HG02571 (cell line): ENCODE measurements at regions not wholly inside any gene's neighbourhood (a gene's known extent, or its start where the extent isn't known, plus 50 kb on each side); places are given as distances from the start of the nearest gene placed in this dataset.
"Not testable (repeated sequence)": the region's sequence is repeated elsewhere in the genome, so short reads cannot be mapped to it uniquely, and the experiment has no call there.

ENCODE experiments used
- ATAC-seq: cut with Tn5 transposase; IDR thresholded peaks from one replicate; pipeline ENCODE4 v1.9.1; 2021; ENCODE audit warnings: mild to moderate bottlenecking, moderate library complexity; ENCODE audit not compliant: unreplicated experiment

GRCh38 chr11:122023614-122024250 is 92.3 kb downstream of the BLID start:
- no peak for ATAC-seq

GRCh38 chr11:122022646-122023045 is 93.4 kb downstream of the BLID start:
- no peak for ATAC-seq

GRCh38 chr11:122020902-122021301 is 95.1 kb downstream of the BLID start:
- ATAC-seq: no peak

GRCh38 chr11:122019908-122020694 is 95.9 kb downstream of the BLID start:
- no peak for ATAC-seq

GRCh38 chr11:122007601-122008071 is 108.4 kb downstream of the BLID start:
- no peak for ATAC-seq

GRCh38 chr11:122004446-122004845 is 111.6 kb downstream of the BLID start:
- no peak for ATAC-seq

GRCh38 chr11:122002926-122003325 is 113.1 kb downstream of the BLID start:
- no peak for ATAC-seq

- no peak for ATAC-seq
Measured at GRCh38 chr11:122002047-122002446, 114.0 kb downstream of the BLID start.

- no peak for ATAC-seq
Measured at GRCh38 chr11:121999651-122000050, 116.4 kb downstream of the BLID start.

- ATAC-seq: no peak
Measured at GRCh38 chr11:121996574-121996973, 119.4 kb downstream of the BLID start.

GRCh38 chr11:121983901-121984300 is 132.1 kb downstream of the BLID start:
- ATAC-seq: no peak

- not testable (repeated sequence) for ATAC-seq
Measured at GRCh38 chr11:121977914-121978313, 138.1 kb downstream of the BLID start.

GRCh38 chr11:121968638-121969037 is 147.4 kb downstream of the BLID start:
- no peak for ATAC-seq

GRCh38 chr11:121967131-121967704 is 148.8 kb downstream of the BLID start:
- no peak for ATAC-seq

GRCh38 chr11:121965330-121965729 is 150.7 kb downstream of the BLID start:
- no peak for ATAC-seq

- no peak for ATAC-seq
Measured at GRCh38 chr11:121964591-121964990, 151.4 kb downstream of the BLID start.

- ATAC-seq: not testable (repeated sequence)
Measured at GRCh38 chr11:121963846-121964245, 152.2 kb downstream of the BLID start.

- ATAC-seq: no peak
Measured at GRCh38 chr11:121961321-121961801, 154.7 kb downstream of the BLID start.

- no peak for ATAC-seq
Measured at GRCh38 chr11:121958971-121959325, 157.1 kb downstream of the BLID start.

GRCh38 chr11:121958323-121958970 is 157.6 kb downstream of the BLID start:
- ATAC-seq: no peak

GRCh38 chr11:121953122-121953521 is 162.9 kb downstream of the BLID start:
- ATAC-seq: no peak
